NCI-H1930 (cell line): ENCODE measurements at regions not wholly inside any gene's neighbourhood (a gene's known extent, or its start where the extent isn't known, plus 50 kb on each side); places are given as distances from the start of the nearest gene placed in this dataset.
"Not testable (repeated sequence)": the region's sequence is repeated elsewhere in the genome, so short reads cannot be mapped to it uniquely, and the experiment has no call there.

Experiments used
- DNase-seq, 2 experiments: peaks; one replicate each; lab custom pipeline; 2025; lab: John Stamatoyannopoulos, UW

GRCh38 chr9:31112491-31112890, 1272.0 kb upstream of the ACO1 start:
- no peak for DNase-seq

DNA sequence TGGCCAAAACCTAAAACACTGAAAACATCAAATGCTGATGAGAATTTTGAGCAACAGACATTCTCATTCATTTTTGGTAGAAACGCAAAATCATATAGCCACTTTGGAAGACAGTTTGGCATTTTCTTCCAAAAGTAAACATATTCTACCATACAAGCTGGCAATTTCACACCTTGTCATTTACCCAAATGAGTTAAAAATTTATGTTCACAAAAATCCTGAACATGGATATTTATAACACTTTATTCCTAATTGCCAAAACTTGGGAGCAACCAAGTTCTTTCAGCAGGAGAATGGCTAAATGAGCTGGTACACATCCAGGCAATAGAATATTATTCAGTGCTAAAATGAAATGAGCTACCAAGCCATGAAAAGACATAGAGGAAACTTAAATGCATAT, 1270.1 kb upstream of the ACO1 start:
- DNase-seq, result no peak

- DNase-seq, result no peak
These were observed 1264.5 kb upstream of the ACO1 start for GRCh38 chr9:31119890-31120454.

GRCh38 chr9:31124389-31124788, 1260.1 kb upstream of the ACO1 start:
- DNase-seq, result no peak

DNA sequence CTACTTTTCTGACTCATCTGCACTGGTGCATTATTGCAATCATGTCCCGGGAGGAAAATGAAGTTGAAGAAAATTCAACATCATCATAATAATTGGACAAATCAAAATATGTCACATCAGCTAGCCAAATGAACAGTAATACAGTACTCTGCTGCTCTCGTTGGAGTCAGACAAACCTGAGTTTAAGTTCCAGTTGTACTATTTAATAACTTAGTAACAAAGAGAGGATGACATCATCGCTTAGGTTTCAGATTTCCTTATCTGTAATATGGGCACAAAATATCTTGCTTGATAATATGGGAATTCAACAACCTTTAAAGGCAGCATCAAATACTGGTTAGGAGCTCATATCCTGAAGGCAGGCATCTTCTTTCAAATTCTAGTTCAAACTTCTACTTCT, 1248.9 kb upstream of the ACO1 start:
- no peak for DNase-seq

GRCh38 chr9:31136524-31136923, 1247.9 kb upstream of the ACO1 start:
- no peak for DNase-seq

GRCh38 chr9:31137176-31138160, 1247.0 kb upstream of the ACO1 start:
- no peak for DNase-seq

DNA sequence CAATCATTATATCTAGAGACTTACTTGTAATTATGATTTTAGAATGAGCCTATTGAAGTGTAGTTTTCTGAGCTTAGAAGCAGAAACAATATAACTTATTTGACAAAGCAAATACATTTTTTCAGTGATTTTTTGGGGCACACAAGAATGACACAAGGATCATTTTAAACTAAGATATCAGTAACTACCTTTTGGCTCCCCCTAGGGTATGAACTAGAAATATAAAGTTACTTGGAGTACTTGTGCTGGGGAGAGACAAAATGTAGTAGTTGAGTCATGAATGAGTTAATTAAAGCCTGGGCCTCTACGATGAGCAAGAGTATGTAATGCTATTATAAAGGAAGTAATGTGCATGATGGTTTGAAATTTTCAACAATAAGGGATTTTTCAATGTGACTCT, 1244.1 kb upstream of the ACO1 start:
- no peak for DNase-seq

DNA sequence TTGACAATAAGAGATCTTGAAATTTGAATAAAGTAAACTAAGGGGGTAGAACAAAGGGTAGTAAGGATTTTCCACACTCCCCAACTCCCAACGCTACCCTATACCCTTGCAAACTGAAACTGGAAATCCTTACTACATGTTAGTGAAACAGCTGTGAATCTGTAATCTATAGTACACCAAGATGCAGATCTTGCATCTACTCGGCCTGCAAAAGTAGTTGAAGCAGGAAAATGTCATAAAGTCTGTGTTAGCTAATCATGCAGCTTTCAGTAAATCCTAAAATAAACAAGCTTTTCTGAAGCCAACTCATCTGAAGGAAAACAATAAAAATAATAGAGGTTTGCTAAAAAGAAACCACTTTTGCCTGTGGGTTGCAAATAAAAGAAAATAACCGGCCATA, 1242.0 kb upstream of the ACO1 start:
- no peak for DNase-seq

- DNase-seq, result no peak
These were observed 1239.8 kb upstream of the ACO1 start for GRCh38 chr9:31144614-31145013.

- no peak for DNase-seq
These were observed 1237.8 kb upstream of the ACO1 start for GRCh38 chr9:31146485-31147166.

GRCh38 chr9:31153250-31153840, 1231.1 kb upstream of the ACO1 start:
- DNase-seq, result no peak

- no peak for DNase-seq
These were observed 1217.9 kb upstream of the ACO1 start for GRCh38 chr9:31166516-31166915.

DNA sequence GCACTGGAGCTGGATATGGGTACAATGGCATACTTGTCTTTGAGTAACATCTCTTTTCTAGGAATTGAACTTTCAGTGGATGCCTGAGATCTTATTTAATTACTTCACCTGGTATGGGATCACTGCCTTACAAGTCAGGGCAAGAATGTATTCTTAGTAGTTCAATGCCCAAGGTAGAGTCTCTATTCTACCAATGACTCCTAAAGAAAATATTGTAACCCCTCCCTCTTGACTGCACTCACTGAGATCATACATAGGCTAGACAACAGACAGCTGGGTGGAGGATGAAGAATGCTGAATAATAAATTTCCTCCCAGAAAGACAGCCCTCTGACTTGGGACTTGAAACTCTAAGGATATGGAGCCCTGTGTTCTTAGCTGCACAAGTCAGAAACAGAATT, 1216.3 kb upstream of the ACO1 start:
- no peak for DNase-seq

- no peak for DNase-seq
These were observed 1209.8 kb upstream of the ACO1 start for GRCh38 chr9:31174681-31175080.

GRCh38 chr9:31183866-31184265, 1200.6 kb upstream of the ACO1 start:
- DNase-seq, result no peak

DNA sequence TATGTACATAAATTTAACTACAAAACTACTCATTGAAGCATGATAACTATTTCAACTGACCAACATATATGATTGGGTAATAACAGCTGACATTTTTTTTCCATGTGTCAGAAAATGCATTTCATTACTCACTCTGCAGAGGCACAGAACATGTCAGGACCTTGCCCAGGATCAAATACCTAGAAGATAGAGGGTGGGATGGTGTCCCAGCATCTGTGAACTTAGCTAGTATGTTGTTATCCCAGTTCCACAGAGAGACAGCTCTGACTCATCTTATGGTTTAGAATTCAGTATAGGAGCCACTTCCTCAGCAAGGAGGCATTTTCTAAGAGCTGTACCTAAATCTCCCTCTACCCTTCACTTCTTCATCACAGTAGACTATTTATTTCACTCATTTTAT, 1198.6 kb upstream of the ACO1 start:
- no peak for DNase-seq

DNA sequence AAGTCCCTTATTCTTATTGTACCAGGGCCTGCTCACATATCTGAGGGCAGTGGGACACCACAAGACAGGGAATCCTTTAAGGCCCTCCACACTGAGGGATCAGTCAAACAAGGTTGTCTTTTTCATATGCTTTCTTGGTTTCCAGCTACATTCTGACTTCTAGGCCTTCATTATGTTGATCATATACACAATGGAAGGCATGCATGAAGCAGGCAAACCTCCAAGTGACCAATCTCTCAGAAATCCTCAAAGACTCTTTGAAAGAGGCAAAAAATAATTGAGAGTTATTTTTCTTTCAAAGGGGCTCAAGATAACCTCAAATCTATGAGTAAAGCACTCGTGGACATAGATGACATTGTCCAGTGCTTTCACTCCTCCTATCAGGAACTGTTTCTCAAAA, 1195.9 kb upstream of the ACO1 start:
- DNase-seq, result no peak

DNA sequence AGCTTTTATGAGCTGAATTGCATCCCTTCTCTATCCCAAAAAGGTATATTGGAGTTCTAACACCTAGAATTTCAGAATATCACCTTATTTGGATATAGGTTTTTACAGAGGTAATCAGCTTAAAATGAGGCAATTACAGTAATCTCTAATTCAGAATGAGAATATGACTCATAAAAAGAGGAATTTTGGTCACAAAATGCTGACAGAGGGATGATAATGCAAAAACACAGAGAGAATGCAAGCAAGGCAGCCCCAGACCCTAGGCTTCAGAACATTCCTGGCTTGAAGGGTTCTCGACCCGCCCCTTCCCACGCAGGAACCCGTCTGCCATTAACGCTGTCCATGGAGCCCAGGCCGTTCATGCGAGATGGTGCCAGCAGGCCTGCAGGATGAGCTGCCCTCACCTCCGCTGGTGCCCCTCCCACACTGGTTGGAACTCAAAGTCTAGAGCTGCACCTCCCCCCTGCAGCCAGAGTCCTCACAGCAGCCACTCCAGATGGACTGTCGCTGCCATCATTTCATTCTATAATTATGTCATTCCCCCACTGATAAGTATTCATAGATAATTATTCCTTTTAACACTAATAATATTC, 1173.4 kb upstream of the ACO1 start:
- no peak for DNase-seq

GRCh38 chr9:31229976-31230375, 1154.5 kb upstream of the ACO1 start:
- DNase-seq, result not testable (repeated sequence)

DNA sequence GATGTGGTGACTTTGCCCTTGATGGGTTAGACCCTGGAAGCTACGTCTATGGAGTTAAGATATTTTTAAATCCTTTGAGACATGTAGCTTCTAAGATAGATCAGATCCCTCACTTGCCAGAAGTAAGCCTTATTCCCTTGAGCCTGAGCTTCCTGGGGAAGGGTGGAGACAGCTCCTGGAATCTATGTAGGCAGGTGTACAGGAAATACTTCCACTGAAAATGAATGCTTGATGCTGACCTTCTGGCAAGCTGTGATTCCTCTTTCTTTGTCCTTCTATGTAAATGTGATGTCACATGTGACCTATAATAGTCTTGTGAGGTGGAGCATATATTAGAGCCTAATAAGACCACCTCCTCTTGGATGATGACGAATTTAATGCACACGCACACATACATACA, 1152.0 kb upstream of the ACO1 start:
- DNase-seq, result no peak

GRCh38 chr9:31236344-31236743, 1148.1 kb upstream of the ACO1 start:
- no peak for DNase-seq
